ENCODE measurements at regions not wholly inside any gene's neighbourhood (a gene's known extent, or its start where the extent isn't known, plus 50 kb on each side); places are given as distances from the start of the nearest gene placed in this dataset.

DNA sequence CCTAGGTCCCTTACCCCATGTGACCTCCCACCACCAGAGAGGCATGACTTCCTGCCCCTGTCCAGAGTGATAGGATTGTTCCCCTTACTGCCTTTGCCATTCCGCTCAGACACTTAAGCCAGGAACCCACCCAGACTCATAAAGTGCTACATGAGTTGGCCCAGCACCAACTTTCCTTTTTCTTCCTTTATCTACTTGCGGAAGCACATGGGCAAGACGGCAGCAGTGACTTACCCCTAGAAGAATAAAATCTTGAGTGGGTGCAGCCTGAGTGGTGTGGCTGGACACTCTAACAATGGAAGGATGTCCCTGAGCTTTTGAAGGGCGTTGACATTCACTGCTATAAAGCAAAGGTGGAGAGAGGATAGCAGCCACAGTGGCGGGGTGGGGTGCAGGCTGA lies 100.1 kb downstream of the MAB21L3 start:
- no peak overlapping the region for H3K27ac ChIP-seq
- H3K36me3 ChIP-seq, result no peaks in the 10 kb centered on the region
- 57 to 64% methylated on average over 5 of the region's 5 CpGs for WGBS, 2 donors
- DNase-seq (no peak), ATAC-seq (no peak)
- no peaks in the 10 kb centered on the region for H3K4me1 ChIP-seq
- intact Hi-C loops (cut with DNase I), result no loop called here
- H3K27me3 ChIP-seq, result no peaks in the 10 kb centered on the region
- H3K9me3 ChIP-seq, result peaks cover 0 to 14% (median 0%) of the 10 kb centered on the region in 11 donors
- H3K4me3 ChIP-seq, result no peak overlapping the region
- TF ChIP-seq, protein P1, sequence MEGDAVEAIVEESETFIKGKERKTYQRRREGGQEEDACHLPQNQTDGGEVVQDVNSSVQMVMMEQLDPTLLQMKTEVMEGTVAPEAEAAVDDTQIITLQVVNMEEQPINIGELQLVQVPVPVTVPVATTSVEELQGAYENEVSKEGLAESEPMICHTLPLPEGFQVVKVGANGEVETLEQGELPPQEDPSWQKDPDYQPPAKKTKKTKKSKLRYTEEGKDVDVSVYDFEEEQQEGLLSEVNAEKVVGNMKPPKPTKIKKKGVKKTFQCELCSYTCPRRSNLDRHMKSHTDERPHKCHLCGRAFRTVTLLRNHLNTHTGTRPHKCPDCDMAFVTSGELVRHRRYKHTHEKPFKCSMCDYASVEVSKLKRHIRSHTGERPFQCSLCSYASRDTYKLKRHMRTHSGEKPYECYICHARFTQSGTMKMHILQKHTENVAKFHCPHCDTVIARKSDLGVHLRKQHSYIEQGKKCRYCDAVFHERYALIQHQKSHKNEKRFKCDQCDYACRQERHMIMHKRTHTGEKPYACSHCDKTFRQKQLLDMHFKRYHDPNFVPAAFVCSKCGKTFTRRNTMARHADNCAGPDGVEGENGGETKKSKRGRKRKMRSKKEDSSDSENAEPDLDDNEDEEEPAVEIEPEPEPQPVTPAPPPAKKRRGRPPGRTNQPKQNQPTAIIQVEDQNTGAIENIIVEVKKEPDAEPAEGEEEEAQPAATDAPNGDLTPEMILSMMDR (IDR thresholded peaks at IDR 0.05), result no peak

DNA sequence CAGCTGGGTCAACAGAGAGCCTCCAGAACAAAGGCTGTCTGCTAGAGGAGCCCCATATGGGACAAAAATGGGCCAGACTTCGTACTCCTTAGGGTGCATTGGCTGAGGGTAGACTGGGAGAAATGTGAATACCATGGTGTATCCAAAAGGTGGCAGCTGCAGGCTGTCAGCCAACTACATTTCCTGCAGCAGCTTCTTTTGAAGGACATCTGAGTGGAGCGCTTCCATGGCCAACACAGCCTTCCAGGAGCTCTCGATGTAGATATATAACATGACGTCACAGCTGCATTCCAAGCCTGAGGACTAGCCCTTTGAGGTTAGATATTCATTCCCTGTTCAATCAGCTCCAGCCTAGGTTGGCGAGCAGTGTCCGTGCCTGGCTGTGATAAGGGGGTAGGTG lies 107.7 kb downstream of the MAB21L3 start:
- no peaks in the 10 kb centered on the region for H3K9me3 ChIP-seq
- TF ChIP-seq, protein P1 (IDR thresholded peaks at IDR 0.05), result peak in 3 of 9 donors; percentile 16 to 18 (median 17)
- H3K4me3 ChIP-seq, result no peak overlapping the region
- 26 to 37% methylated on average over 6 of the region's 6 CpGs for WGBS, 2 donors
- H3K36me3 ChIP-seq, result no peaks in the 10 kb centered on the region
- DNase-seq (peak; percentile 38 to 47), ATAC-seq (peak in 7 of 8 donors; percentile 58 to 97 (median 88))
- H3K27ac ChIP-seq, result no peak overlapping the region
- H3K27me3 ChIP-seq, result no peaks in the 10 kb centered on the region
- intact Hi-C loops (cut with DNase I), result no loop called here
- H3K4me1 ChIP-seq, result peaks cover 0 to 5% (median 0%) of the 10 kb centered on the region in 9 donors

DNA sequence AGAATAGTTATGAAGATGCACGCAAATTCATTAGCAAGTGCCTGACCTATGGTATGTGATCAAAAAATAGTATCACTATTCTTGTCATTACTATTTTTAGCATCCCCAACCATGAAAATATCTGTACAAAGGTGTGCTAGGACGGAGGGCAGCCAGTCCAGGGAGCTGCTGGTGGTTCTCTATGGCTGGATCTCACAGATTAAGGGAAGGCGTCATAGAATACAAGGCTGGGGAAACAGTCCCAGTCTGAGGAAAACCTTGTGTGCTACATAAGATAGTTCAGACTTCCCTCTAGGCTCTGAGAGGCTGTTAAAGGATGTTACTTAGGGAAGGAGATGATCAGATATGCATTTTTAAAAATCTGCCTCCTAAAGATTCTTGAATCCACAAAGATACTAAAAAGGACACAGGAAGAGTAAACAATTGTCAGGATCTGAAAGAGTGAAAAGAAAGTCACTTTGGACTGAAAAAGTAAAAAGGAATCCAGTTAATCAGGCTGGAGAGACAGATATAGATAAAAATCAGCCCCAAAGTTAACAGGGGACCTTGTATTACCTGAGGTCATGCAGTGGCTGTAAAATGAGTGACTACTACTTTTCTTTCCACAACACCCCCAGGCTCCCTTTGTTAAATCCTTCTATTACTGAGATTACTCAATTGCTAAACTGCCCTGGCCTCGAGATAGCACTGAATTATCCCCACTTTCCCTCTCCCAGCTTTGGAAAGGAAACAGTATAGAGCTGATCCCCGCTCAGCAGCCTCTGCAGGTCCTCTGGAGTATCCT lies 108.6 kb downstream of the MAB21L3 start:
- H3K9me3 ChIP-seq, result no peaks in the 10 kb centered on the region

DNA sequence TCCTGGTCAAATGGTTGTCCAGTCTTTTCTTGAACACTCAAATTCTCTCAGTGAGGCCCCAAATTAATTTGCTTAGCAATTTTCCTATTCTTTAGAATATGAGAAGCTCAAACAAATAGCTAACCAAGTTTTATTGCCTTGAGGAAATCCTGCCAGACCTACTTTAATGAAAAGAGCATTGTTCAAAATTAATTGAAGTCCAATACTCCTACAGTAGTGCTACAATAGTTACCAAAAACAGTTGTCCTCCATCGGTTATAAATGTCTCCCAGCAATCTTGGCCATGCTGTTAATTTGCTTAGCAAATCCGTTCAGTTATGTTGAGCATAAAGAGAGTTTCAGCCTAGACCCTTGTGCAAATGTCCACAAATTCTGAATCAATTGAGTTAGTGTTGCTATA lies 112.9 kb downstream of the MAB21L3 start:
- TF ChIP-seq, protein P1 (IDR thresholded peaks at IDR 0.05), result no peak
- Histone ChIP-seq H3K27ac (no peak overlapping the region), H3K4me1 (peaks cover 0 to under 1% (median 0%) of the 10 kb centered on the region in 9 donors), H3K27me3 (no peaks in the 10 kb centered on the region), H3K9me3 (no peaks in the 10 kb centered on the region), H3K36me3 (no peaks in the 10 kb centered on the region), H3K4me3 (no peak overlapping the region)
- DNase-seq (no peak), ATAC-seq (no peak)
- 62 to 82% methylated on average over 2 of the region's 2 CpGs for WGBS, 2 donors
- intact Hi-C loops (cut with DNase I), result loop anchor here in 1 of 10 donors (5.0 kb wide), 1 partner anchor 263 kb away; no protein-coding TSS in a partner anchor

More for the DNA sequence above, 108.6 kb downstream of the MAB21L3 start:
- no peaks in the 10 kb centered on the region for H3K27me3 ChIP-seq
- TF ChIP-seq, protein P1 (IDR thresholded peaks at IDR 0.05), result no peak
- no peaks in the 10 kb centered on the region for H3K36me3 ChIP-seq
- peak in 4 of 8 donors; percentile 7 to 48 (median 25) for ATAC-seq
- 65 to 66% methylated on average over 5 of the region's 5 CpGs for WGBS, 2 donors
- no peak overlapping the region for H3K27ac ChIP-seq
- intact Hi-C loops (cut with DNase I), result loop anchor here in 1 of 10 donors (5.0 kb wide), 1 partner anchor 267 kb away; no protein-coding TSS in a partner anchor
- peaks cover 0 to 5% (median 0%) of the 10 kb centered on the region in 9 donors for H3K4me1 ChIP-seq
- no peak overlapping the region for H3K4me3 ChIP-seq
- DNase-seq, result no peak

Data from heart right ventricle (tissue), 16 donors.